Right renal cortex interstitium (tissue), 3 donors: ENCODE measurements at regions not wholly inside any gene's neighbourhood (a gene's known extent, or its start where the extent isn't known, plus 50 kb on each side); places are given as distances from the start of the nearest gene placed in this dataset.
"Not testable (repeated sequence)": the region's sequence is repeated elsewhere in the genome, so short reads cannot be mapped to it uniquely, and the experiment has no call there.

ENCODE experiments used
- DNase-seq, 3 donors: peaks; one replicate each; pipeline ENCODE4 v3.0.0-alpha.2; 2013; ENCODE audit warnings: low read depth in 3 of 3, low spot score in 2 of 3

- DNase-seq = no peak
Observed at GRCh38 chr7:25727446-25727845, 424.6 kb upstream of the NFE2L3 start.

- DNase-seq = no peak
Observed at GRCh38 chr7:25727876-25728275, 424.1 kb upstream of the NFE2L3 start.

- no peak for DNase-seq
Observed at GRCh38 chr7:25731068-25731845, 420.7 kb upstream of the NFE2L3 start.

- no peak for DNase-seq
Observed at GRCh38 chr7:25731846-25732245, 420.2 kb upstream of the NFE2L3 start.

GRCh38 chr7:25732766-25733217, 419.2 kb upstream of the NFE2L3 start:
- no peak for DNase-seq

GRCh38 chr7:25735674-25736242, 416.2 kb upstream of the NFE2L3 start:
- no peak for DNase-seq

GRCh38 chr7:25738528-25738927, 413.5 kb upstream of the NFE2L3 start:
- DNase-seq = no peak

GRCh38 chr7:25739143-25739542, 412.9 kb upstream of the NFE2L3 start:
- DNase-seq = no peak

- DNase-seq = no peak
Observed at GRCh38 chr7:25742316-25742715, 409.7 kb upstream of the NFE2L3 start.

GRCh38 chr7:25743670-25744451, 408.1 kb upstream of the NFE2L3 start:
- not testable (repeated sequence) for DNase-seq

- DNase-seq = no peak
Observed at GRCh38 chr7:25750744-25751508, 401.1 kb upstream of the NFE2L3 start.

- DNase-seq = no peak
Observed at GRCh38 chr7:25752154-25752553, 399.8 kb upstream of the NFE2L3 start.

- no peak for DNase-seq
Observed at GRCh38 chr7:25752967-25753791, 398.8 kb upstream of the NFE2L3 start.

- no peak for DNase-seq
Observed at GRCh38 chr7:25753837-25754236, 398.2 kb upstream of the NFE2L3 start.

GRCh38 chr7:25754333-25754732, 397.7 kb upstream of the NFE2L3 start:
- no peak for DNase-seq

- no peak for DNase-seq
Observed at GRCh38 chr7:25754751-25755150, 397.2 kb upstream of the NFE2L3 start.

GRCh38 chr7:25756601-25757000, 395.4 kb upstream of the NFE2L3 start:
- DNase-seq = no peak

- DNase-seq = no peak
Observed at GRCh38 chr7:25758559-25758958, 393.4 kb upstream of the NFE2L3 start.

GRCh38 chr7:25759286-25759685, 392.7 kb upstream of the NFE2L3 start:
- DNase-seq = no peak

- DNase-seq = no peak
Observed at GRCh38 chr7:25759748-25760147, 392.2 kb upstream of the NFE2L3 start.
